Fibroblast of the aortic adventitia (primary cell): ENCODE measurements at regions not wholly inside any gene's neighbourhood (a gene's known extent, or its start where the extent isn't known, plus 50 kb on each side); places are given as distances from the start of the nearest gene placed in this dataset.

Experiments
- DNase-seq: peaks from one replicate; pipeline ENCODE4 v3.0.0-alpha.2; 2010; ENCODE audit warnings: low read depth
- H3K4me3 ChIP-seq: 2 replicates; pipeline ENCODE4 v1.5.1; 2011; ENCODE audit warnings: low read depth, mild to moderate bottlenecking, control low read depth, low read length, moderate library complexity
- TF ChIP-seq, protein P1 (sequence below): IDR thresholded peaks from 2 replicates; pipeline ENCODE4 v1.5.1; 2011; ENCODE audit warnings: mild to moderate bottlenecking, low read length, control low read depth, inconsistent platforms; ENCODE audit not compliant: insufficient read depth

DNA sequence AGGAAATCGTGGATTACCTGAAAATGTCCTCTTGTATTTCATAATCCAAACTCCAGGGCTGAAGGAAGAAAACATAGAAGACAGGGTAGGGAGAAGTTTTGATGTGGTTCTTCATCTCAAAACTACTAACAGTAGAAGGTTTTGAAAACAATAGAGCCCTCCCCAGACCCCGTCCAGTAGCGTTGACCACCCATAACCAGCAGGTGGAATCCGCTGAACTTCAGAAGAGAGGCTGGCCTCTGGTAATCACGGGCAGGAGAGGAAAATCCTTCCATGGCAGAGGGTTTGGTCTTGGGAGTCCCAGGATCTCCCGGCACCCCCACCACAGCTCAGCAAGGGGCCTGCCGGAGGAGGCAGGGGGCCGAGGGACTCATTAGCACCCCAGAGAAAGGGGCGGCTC is 333.4 kb upstream of the RNF32 start:
- DNase-seq: no peak
- TF ChIP-seq, protein P1, sequence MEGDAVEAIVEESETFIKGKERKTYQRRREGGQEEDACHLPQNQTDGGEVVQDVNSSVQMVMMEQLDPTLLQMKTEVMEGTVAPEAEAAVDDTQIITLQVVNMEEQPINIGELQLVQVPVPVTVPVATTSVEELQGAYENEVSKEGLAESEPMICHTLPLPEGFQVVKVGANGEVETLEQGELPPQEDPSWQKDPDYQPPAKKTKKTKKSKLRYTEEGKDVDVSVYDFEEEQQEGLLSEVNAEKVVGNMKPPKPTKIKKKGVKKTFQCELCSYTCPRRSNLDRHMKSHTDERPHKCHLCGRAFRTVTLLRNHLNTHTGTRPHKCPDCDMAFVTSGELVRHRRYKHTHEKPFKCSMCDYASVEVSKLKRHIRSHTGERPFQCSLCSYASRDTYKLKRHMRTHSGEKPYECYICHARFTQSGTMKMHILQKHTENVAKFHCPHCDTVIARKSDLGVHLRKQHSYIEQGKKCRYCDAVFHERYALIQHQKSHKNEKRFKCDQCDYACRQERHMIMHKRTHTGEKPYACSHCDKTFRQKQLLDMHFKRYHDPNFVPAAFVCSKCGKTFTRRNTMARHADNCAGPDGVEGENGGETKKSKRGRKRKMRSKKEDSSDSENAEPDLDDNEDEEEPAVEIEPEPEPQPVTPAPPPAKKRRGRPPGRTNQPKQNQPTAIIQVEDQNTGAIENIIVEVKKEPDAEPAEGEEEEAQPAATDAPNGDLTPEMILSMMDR: no peak
- H3K4me3 ChIP-seq: no peak overlapping the region

DNA sequence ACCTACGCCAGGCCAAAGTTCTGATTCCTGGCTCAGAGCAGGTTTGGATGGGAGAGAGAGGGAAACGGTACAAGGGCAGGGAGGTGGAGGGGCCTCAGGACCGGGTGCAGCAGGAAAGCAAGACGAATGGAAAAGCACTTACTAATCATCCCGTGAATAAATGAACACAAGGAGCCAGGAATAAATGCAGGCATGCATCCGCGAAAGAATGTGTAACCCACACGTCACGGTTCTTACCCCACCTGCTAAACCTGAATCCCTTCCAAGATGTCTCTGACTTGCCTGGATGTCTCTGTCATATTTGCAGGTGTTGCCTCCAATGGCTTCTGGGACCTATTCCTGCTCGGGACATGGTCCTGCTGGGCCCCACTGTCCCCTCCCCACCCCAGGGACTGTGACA is 335.2 kb upstream of the RNF32 start:
- no peak overlapping the region for H3K4me3 ChIP-seq
- no peak for DNase-seq
- TF ChIP-seq, protein P1: no peak

DNA sequence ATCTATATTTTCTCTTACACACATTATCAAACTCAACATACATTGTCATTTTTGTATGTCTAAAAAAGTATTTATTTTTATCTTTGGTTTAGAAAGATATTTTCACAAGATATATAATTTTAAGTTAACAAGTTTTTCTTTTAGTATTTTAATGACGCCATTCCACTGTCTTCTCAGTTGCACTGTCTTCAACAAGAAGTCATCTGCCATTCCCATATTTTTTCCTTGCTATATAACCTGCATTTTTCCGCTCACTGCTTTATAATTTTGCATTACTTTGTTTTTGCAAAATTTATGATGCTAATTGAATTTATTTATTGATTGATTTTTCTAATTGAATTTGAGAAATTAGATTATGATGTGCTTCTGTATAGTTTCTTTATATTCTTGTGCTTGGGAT is 357.8 kb upstream of the RNF32 start:
- H3K4me3 ChIP-seq: no peak overlapping the region
- no peak for DNase-seq
- TF ChIP-seq, protein P1: no peak

DNA sequence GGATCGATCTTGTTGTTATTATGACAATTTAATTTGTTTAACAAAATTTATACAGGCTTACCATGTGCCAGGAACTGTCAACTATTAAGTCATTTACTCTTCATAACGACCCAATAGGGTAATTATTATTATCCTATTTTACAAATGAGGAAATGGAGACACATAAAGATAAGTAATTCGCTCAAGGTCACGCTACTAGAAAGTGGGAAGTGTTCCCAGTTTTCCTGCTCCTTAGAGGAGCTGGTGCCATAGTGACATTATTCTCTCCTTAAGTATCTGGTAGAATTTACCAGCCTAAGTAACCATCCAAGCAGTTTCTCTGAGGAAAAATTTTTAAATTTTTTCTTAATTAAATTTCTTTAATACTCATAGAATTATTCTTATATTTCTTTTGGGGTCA is 360.9 kb upstream of the RNF32 start:
- no peak for DNase-seq

DNA sequence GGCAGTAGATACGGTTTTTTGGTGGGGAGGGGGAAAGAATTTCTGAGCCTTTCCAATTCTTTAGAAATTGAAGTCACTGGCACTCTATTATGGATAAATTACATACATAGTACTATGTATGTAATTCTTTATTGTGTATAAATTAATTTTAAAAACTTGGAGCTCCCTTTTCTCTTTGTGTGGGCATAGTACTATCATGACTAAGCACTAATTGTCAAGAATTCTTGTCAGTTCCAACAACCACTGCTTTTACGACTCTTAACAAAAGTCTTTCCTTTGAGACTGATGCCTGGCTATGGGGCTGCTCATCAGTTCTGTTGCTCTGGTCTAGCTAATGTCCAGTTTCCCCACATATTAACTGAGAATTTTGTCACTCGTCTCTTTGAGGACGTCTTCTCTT is 365.3 kb upstream of the RNF32 start:
- no peak overlapping the region for H3K4me3 ChIP-seq
- TF ChIP-seq, protein P1: no peak
- DNase-seq: no peak

More for the DNA sequence above, 360.9 kb upstream of the RNF32 start:
- H3K4me3 ChIP-seq: no peak overlapping the region
- TF ChIP-seq, protein P1: no peak

DNA sequence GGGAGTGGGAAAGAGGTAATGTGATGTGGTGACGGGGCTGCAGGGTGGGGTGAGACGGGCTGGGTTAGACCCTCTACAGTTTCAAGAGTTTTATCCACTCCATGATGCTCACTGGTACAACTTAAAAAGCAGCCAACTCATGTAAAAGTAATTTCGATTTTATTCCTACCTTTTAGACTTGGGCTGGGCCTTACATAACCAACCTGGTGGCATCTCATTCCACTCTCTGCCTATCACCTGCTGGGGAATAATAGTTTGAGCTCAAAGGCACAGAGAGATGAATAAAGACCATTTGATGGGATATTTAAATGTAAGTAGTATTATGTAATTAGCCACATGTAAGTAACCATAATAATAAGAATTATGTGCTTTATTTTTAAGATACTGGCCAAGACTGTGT is 366.0 kb upstream of the RNF32 start:
- H3K4me3 ChIP-seq: no peak overlapping the region
- TF ChIP-seq, protein P1: no peak
- no peak for DNase-seq

DNA sequence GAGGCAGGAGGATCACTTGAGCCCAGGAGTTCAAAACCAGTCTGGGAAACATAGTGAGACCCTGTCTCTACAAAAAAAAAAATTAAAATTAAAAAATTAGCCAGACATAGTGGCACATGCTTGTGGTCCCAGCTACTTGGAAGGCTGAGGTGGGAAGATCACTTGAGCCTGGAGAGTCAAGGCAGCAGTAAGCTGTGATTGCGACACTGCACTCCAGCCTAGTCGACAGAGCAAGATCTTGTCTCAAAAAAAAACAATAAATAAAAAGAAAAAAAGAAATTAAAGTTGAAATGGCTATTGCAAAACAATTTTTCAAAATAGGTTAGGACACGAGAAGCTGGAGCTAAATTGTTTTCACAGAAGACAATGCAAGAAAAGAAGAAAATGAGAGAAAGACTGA is 379.0 kb upstream of the RNF32 start:
- no peak for DNase-seq
- H3K4me3 ChIP-seq: no peak overlapping the region
- TF ChIP-seq, protein P1: no peak
